Sciatic nerve (tissue), 2 donors: ENCODE measurements at regions not wholly inside any gene's neighbourhood (a gene's known extent, or its start where the extent isn't known, plus 50 kb on each side); places are given as distances from the start of the nearest gene placed in this dataset.
"Not testable (repeated sequence)": the region's sequence is repeated elsewhere in the genome, so short reads cannot be mapped to it uniquely, and the experiment has no call there.

Experiments used
- ATAC-seq: fragments of 200-7000 bp; cut with Tn5 transposase; one replicate; pipeline ENCODE4 v1.9.1; 2020; ENCODE audit warnings: mild to moderate bottlenecking, moderate library complexity
- DNase-seq: peaks from one replicate; pipeline ENCODE4 v3.0.0-alpha.2; 2020; ENCODE audit warnings: low spot score
- intact Hi-C: fragments of 100-400 bp; cut with DNase I; formaldehyde crosslinking; loops from one replicate; pipeline ENCODE4 v1.14.2; 2022
- donor health status: DM: no; HTN: no; CAD: no.
- donor health status: DM: no; HTN: no; CAD: no.

DNA sequence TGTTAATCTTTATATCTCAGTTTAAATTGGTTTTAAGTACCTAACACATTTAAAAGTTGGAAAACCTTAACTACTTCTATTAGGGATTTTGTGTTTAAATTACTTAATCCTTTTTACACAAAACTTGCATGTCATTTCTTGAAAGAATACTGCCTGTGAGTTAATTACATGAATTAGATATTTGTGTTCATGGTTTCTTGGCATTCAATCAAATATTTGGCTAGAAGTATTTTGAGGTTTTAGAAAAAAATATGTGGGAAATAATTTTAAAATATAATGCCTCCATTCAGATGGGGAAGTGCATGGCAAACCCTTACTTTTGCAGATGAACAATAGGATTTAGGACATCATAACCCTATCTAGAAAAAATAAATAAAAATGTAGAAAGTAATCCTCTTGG lies 186.5 kb upstream of the SEMA3E start:
- intact Hi-C loops = no loop called here
- DNase-seq = no peak
- no peak for ATAC-seq

GRCh38 chr7:83833721-83834120 lies 184.8 kb upstream of the SEMA3E start:
- ATAC-seq, intact Hi-C loops, DNase-seq: not testable (repeated sequence)

GRCh38 chr7:83832009-83832408 lies 183.1 kb upstream of the SEMA3E start:
- ATAC-seq = no peak
- intact Hi-C loops = no loop called here

DNA sequence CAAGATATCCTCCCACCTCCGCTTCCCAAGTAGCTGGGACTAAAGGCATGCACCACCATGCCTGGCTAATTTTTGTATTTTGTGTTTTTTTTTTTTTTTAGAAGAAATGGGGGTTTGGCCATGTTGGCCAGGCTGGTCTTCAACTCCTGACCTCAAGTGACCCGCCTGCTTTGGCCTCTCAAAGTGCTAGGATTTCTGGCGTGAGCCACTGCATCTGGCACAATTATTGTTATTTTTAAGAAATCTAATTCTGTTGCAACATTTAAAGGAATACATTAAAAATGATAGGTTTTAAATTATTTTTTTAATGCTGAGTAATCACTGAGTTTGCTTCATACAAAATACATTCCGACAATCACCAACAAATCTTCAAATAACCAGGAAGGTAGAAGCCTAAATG lies 178.1 kb upstream of the SEMA3E start:
- intact Hi-C loops = no loop called here
- DNase-seq = no peak
- no peak for ATAC-seq

More at GRCh38 chr7:83832009-83832408, 183.1 kb upstream of the SEMA3E start:
- DNase-seq = no peak

DNA sequence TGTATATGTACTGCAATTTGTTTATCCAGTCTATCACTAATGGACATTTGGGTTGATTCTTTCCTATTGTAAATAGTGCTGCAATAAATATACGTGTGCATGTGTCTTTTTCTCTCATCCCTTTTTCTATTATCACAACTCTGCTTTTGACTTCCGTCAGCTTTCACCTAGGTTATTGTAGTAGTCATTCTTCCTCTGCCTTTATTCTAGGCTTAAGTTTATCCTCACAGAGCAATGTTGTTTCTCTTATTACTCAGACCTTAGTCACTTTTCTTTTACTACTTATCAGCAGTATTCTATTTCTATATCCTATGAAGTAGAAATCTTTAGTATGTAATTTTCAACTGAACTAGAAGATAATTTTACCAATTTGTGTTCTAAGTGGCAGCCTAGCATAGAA lies 175.3 kb upstream of the SEMA3E start:
- ATAC-seq = no peak
- no peak for DNase-seq
- intact Hi-C loops = no loop called here

DNA sequence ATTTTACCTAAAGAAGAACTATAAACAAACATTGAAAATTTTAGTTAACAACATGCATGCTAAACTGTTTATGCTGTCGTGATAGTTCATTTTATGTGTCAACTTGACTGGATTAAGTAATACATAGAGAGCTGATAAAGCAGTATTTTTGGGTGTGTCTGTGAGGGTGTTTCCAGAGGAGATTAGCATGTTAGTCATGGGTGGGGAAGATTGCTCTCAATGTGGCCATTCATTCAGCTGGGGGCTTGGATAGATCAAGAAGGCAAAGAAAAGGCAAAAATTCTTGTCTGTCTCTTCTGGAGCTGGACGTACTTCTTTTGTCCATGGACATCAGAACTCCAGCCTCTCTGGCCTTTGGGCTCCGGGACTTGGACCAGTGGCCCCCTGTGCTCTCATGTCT lies 172.9 kb upstream of the SEMA3E start:
- no peak for ATAC-seq
- intact Hi-C loops = no loop called here
- no peak for DNase-seq

- intact Hi-C loops = no loop called here
- DNase-seq (no peak), ATAC-seq (no peak)
These were observed 171.7 kb upstream of the SEMA3E start for GRCh38 chr7:83820641-83821040.

GRCh38 chr7:83819911-83820310 lies 171.0 kb upstream of the SEMA3E start:
- DNase-seq (no peak), ATAC-seq (no peak)
- intact Hi-C loops = no loop called here

DNA sequence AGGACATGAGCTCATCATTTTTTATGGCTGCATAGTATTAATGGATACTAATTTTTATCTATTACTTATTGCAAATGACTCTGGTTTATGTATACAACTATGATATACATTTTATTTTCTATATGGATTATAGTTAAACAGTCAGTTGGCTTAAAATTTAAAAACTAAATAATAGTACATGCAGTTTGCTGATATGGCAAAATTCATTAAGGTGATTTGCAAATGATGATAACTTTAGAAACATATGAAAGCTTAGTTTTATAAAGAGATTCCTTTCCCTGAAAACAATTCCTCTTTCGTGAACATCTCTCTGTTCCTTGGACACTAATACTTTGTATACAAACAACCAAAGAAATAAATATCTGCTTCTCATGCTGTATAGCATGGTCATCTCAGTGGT lies 165.5 kb upstream of the SEMA3E start:
- intact Hi-C loops = no loop called here
- DNase-seq = no peak
- ATAC-seq = no peak

- ATAC-seq, intact Hi-C loops, DNase-seq: not testable (repeated sequence)
These were observed 163.6 kb upstream of the SEMA3E start for GRCh38 chr7:83812563-83812962.

DNA sequence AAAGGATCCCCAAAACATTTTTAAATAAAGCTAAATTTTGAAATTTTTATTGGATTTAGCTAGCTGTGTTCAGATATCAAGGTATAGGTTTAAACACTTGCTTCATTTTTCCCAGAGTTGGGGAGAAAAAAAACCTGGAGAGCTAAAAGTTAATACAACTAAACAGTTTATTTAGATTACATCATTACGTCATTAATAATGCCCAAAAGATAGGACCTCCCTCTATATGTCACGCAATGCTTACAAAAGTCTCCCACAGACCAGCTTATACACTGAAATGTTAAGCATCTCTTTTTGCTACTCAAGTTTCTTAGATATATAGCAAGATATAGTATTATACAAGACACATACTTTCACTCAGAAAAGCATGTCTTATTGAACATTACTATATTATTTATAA lies 160.0 kb upstream of the SEMA3E start:
- DNase-seq (no peak), ATAC-seq (no peak)
- intact Hi-C loops = no loop called here

DNA sequence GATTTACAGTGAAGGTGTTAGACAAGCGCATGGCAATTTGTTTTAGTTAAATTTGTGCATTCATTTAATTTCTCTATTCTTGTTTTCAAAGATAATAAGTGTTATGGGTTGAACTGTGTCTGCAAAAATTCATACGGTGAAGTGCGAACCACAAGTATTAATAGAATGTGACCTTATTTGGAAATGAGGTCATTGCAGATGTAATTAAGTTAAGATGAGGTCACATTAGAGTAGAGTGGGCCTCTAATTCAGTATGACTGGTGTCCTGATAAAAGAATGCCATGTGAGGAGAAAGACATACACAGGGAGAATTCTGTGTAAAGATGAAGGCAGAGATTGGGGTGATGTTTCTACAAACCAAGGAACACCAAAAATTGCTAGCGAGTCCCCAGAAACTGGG lies 158.8 kb upstream of the SEMA3E start:
- intact Hi-C loops = no loop called here
- no peak for ATAC-seq
- no peak for DNase-seq

GRCh38 chr7:83806538-83806937 lies 157.6 kb upstream of the SEMA3E start:
- DNase-seq (no peak), ATAC-seq (no peak)
- intact Hi-C loops = no loop called here

DNA sequence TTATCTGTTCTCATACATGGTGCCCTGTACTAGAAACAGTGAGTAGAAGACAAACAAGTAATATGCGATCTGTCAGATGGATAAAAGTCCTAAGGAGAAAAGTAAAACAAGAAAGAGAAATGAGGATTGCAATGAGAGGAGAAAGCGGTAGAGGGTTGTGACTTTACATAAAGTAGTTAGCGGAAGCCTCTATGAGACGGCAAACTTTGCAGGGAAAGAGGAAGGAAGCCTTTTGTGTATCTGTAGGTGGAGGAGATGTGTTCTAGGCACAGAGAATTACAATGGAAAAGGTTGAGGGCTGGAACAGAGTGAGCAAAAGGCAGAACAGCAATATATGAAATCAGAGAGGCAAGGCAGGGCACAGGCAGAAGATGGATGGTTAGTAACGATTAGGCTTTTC lies 150.4 kb upstream of the SEMA3E start:
- ATAC-seq (no peak), DNase-seq (no peak)
- intact Hi-C loops = no loop called here

DNA sequence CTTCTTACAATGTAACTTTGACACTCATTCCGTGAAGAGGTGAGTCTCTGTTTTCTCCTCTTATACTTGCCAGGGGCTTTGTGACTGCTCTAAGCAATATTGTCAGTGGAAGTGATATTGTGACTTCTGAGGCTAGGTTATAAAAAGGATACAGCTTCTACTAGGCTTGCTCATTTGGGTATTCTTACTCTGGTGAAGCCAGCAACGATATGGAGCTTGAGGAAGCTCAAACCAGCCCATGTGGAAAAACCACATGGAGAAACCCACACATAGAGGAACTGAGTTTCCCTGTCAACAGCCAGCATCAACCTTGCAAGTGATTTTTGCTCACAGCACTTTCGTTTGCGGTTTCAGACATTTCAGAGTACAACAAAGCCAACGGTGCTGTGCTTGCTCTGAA lies 149.6 kb upstream of the SEMA3E start:
- ATAC-seq (no peak), DNase-seq (no peak)
- intact Hi-C loops = no loop called here

- intact Hi-C loops = no loop called here
- ATAC-seq (no peak), DNase-seq (no peak)
These were observed 147.8 kb upstream of the SEMA3E start for GRCh38 chr7:83796760-83797159.

DNA sequence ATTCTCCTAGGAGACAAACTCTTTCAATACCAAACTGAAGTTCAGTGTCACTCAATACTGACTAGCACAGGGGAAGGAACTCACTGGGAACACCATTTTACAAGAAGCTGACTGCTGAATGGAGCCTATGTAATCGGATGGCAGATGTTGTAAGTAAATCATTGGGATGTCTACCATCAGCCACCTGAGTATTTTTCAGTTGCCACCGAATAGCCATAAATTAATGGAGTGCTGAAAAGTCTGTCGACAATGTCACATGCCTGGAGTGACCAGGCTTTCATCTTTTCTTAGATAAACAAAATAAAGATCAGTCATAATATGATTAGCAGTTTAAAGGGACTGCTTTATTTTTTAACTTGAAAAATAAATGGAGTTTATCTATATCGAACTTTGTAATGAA lies 145.9 kb upstream of the SEMA3E start:
- DNase-seq (no peak), ATAC-seq (no peak)
- intact Hi-C loops = no loop called here

DNA sequence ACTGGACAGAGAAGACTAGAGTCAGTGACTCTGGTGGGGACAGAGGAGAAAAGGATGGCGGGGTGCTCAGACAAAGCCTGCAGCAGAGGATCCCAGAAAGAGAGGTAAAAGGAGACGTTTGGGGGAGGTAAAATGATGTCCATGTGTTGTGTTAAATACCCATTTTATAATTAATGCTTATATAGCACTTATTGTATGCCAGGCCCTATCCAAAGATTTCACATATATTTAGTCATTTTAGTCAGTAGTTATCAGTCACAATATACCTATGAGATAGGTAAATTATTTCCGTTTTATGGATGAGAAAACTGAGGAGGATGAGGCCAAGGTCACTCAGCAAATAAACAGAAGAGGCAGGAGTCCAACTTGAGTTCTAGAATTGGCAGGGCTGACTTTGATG lies 144.6 kb upstream of the SEMA3E start:
- no peak for DNase-seq
- intact Hi-C loops = no loop called here
- no peak for ATAC-seq

DNA sequence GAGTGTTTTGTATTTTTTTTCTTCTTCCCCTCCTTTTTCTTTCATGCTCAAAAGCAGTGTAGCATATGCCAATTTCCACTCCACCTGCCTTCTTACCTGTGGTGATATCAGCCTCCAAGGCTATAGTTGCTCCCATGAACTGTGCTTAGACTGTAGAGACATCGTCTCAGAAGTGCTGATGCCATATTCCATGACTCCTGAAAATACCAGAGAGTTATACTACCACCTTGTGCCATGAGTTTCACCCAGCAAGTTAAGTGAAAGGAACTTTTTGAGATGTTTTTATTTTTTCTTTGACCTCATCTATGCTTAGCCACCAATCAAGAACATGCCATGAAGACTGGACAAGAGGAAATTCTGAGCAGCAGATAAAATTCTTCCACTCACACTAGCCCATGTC lies 142.8 kb upstream of the SEMA3E start:
- DNase-seq (no peak), ATAC-seq (no peak)
- intact Hi-C loops = no loop called here

GRCh38 chr7:83786858-83787257 lies 137.9 kb upstream of the SEMA3E start:
- DNase-seq (no peak), ATAC-seq (no peak)
- intact Hi-C loops = no loop called here

DNA sequence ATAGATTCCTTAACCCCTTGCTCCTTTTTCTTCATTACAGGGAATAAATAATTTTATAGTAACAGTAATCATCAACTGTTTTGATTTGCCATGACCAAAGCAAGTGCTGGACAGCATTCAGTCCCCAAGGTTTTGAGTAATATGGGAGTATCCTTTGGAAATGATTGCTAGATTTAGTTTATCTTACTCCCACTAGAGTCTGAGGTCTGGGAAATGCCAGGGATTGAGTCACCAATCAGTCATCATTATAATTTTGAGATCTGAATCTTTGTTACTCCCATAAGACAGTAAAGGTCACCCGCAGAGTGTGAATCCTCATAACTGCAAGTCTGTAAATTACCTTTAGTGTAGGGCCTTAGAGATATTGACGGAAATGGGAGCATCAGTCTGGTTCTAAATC lies 133.7 kb upstream of the SEMA3E start:
- DNase-seq (no peak), ATAC-seq (no peak)
- intact Hi-C loops = no loop called here

- ATAC-seq = no peak
These were observed 129.1 kb upstream of the SEMA3E start for GRCh38 chr7:83778073-83778443.

More at GRCh38 chr7:83778073-83778443, 129.1 kb upstream of the SEMA3E start:
- DNase-seq = no peak
- intact Hi-C loops = no loop called here
